NOMO-1 (cell line): ENCODE measurements at regions not wholly inside any gene's neighbourhood (a gene's known extent, or its start where the extent isn't known, plus 50 kb on each side); places are given as distances from the start of the nearest gene placed in this dataset.
"Not testable (repeated sequence)": the region's sequence is repeated elsewhere in the genome, so short reads cannot be mapped to it uniquely, and the experiment has no call there.

ENCODE experiments used
- DNase-seq, 2 experiments: peaks; one replicate each; lab custom pipeline; 2025; ENCODE audit not compliant: unreplicated experiment in 2 of 2; lab: John Stamatoyannopoulos, UW

- DNase-seq: no peak
These were observed 183.4 kb downstream of the NFKBIZ start for GRCh38 chr3:102032491-102033383.

- DNase-seq: no peak
These were observed 185.5 kb downstream of the NFKBIZ start for GRCh38 chr3:102034639-102035451.

GRCh38 chr3:102036017-102036416, 186.7 kb downstream of the NFKBIZ start:
- DNase-seq: peak; percentile 25 to 82

GRCh38 chr3:102036472-102036871, 187.2 kb downstream of the NFKBIZ start:
- no peak for DNase-seq

- DNase-seq: no peak
These were observed 187.9 kb downstream of the NFKBIZ start for GRCh38 chr3:102037209-102037608.

- no peak for DNase-seq
These were observed 188.5 kb downstream of the NFKBIZ start for GRCh38 chr3:102037791-102038190.

GRCh38 chr3:102038477-102039142, 189.3 kb downstream of the NFKBIZ start:
- DNase-seq: peak; percentile 47 to 62

- DNase-seq: not testable (repeated sequence)
These were observed 190.8 kb downstream of the NFKBIZ start for GRCh38 chr3:102040144-102040543.

GRCh38 chr3:102053375-102053989, 204.2 kb downstream of the NFKBIZ start:
- DNase-seq: no peak

- no peak for DNase-seq
These were observed 205.3 kb downstream of the NFKBIZ start for GRCh38 chr3:102054543-102055080.

GRCh38 chr3:102057781-102058421, 208.6 kb downstream of the NFKBIZ start:
- no peak for DNase-seq

GRCh38 chr3:102059145-102059943, 210.0 kb downstream of the NFKBIZ start:
- no peak for DNase-seq

- DNase-seq: no peak
These were observed 211.5 kb downstream of the NFKBIZ start for GRCh38 chr3:102060814-102061213.

GRCh38 chr3:102063572-102063971, 214.3 kb downstream of the NFKBIZ start:
- no peak for DNase-seq

- DNase-seq: no peak
These were observed 217.2 kb downstream of the NFKBIZ start for GRCh38 chr3:102066470-102066869.

- peak in 1 of 2 experiments; percentile 4 for DNase-seq
These were observed 219.0 kb downstream of the NFKBIZ start for GRCh38 chr3:102068327-102068726.

- DNase-seq: no peak
These were observed 219.4 kb downstream of the NFKBIZ start for GRCh38 chr3:102068736-102069135.

- no peak for DNase-seq
These were observed 219.9 kb downstream of the NFKBIZ start for GRCh38 chr3:102069211-102069662.

GRCh38 chr3:102074946-102075345, 225.6 kb downstream of the NFKBIZ start:
- DNase-seq: no peak
